NCI-H2227 (cell line): ENCODE measurements at regions not wholly inside any gene's neighbourhood (a gene's known extent, or its start where the extent isn't known, plus 50 kb on each side); places are given as distances from the start of the nearest gene placed in this dataset.

Experiments used
- DNase-seq: peaks from one replicate; lab custom pipeline; 2025; ENCODE audit not compliant: unreplicated experiment; lab: John Stamatoyannopoulos, UW

- no peak for DNase-seq
Measured at GRCh38 chr3:86733257-86733656, 257.7 kb downstream of the VGLL3 start.

DNA sequence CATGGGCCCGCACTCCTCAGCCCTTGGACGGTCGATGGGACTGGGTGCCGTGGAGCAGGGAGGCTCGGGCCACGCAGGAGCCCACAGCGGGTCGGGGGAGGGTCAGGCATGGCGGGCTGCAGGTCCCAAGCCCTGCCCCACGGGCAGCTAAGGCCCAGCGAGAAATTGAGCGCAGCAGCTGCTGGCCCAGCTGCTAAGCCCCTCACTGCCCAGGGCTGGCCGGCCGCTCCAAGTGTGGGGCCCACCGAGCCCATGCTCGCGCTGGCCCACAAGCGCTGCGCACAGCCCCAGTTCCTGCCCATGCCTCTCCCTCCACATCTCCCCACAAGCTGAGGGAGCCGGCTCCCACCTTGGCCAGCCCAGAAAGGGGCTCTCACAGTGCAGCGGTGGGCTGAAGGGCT lies 259.4 kb downstream of the VGLL3 start:
- no peak for DNase-seq

GRCh38 chr3:86723433-86723832 lies 267.5 kb downstream of the VGLL3 start:
- DNase-seq = no peak

- peak; percentile 13 for DNase-seq
Measured at GRCh38 chr3:86711634-86712033, 279.3 kb downstream of the VGLL3 start.

GRCh38 chr3:86708893-86709292 lies 282.1 kb downstream of the VGLL3 start:
- DNase-seq = no peak

GRCh38 chr3:86702381-86702958 lies 288.5 kb downstream of the VGLL3 start:
- DNase-seq = no peak

- no peak for DNase-seq
Measured at GRCh38 chr3:86695752-86696151, 295.2 kb downstream of the VGLL3 start.

- no peak for DNase-seq
Measured at GRCh38 chr3:86673991-86674390, 317.0 kb downstream of the VGLL3 start.

DNA sequence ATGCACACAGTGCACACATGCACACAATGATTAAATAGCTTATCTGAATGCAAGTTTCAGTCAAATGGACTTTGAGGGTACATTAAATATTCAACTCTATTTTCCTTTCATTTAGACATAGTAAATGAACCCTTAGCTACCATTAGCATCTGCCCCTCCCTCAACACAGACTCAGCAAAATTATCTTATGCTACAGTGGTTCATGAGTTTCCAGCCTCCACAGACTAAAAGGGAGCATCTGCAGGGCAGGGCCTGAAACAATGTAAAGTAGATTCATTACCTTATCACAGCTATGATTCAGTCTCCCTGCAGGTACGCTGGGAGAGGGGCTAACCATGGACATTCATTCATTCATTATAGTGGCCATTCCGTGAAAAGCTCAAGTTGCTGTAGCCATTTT lies 329.1 kb downstream of the VGLL3 start:
- DNase-seq = no peak

GRCh38 chr3:86658876-86659275 lies 332.1 kb downstream of the VGLL3 start:
- no peak for DNase-seq

DNA sequence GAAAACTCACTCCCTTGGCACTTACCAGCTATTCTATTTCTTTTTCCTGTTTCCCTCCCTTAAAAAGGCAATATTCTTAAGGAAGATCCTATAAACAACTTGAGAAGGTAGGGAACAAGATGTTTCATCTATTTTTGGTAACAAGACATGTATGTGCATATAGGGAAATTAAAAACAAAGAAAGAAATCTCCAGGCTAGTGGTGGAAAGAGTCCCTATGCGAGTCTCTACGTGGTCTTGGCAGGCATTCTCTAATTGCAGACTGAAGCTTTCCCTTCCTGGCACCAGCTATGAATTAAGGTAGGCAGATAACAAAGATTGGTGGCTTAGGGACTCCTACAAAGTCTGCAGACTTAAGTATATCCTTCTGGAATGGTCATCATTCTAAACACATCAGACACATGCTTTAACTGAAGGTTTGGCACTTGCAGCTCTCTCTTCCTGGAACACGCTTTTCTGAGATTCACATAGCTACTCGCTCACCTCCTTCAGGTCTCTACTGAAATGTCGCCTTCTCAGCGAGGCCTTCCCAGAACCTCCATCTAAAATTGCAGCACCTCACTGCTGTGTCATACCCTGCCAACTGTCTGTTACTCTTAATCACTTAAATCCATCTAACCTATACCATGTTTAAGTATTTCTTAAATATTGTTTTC lies 336.0 kb downstream of the VGLL3 start:
- no peak for DNase-seq

DNA sequence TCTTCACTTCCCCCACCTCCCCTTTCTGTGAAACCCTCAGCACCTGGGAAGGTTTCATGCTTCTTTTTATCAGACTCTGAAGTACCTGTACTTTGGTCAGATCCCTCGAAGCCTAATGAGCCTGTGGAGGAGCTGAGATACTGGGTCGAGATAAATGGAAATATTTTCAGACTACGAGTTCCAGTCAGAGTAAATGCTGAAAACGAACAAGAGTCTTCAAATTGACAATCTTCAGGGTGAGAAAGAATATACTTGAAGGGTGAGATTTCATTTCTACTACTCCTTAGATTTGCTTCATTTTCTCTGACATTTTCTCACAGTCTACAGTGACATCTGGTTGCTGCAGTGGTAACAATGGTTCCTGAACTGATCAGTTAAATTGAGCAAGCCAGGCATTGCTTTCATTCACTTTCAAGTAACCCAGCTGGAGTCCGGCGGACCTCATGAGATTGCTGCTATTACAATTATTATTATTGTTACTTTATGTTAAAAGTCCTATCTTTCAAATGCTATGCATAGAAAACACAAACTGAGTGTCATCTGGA lies 337.2 kb downstream of the VGLL3 start:
- DNase-seq = peak; percentile 38

DNA sequence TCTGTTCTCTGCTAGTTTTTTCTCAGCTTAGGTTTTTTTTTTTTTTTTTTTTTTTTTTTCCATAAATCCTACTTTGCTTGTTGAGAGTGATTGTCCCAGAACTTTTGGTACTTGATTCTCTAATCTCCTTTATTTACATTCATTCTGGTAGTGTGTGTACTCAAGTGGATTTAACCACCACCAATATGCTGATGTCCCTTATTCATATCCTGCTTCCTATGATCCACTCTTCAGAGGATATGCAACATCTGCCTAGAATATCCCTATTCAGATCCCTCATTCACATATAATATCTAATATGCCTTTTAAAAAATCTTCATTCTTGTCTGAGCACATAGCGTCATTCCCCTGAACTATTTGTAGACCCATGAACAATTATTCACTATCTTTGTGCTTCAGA lies 342.9 kb downstream of the VGLL3 start:
- no peak for DNase-seq

DNA sequence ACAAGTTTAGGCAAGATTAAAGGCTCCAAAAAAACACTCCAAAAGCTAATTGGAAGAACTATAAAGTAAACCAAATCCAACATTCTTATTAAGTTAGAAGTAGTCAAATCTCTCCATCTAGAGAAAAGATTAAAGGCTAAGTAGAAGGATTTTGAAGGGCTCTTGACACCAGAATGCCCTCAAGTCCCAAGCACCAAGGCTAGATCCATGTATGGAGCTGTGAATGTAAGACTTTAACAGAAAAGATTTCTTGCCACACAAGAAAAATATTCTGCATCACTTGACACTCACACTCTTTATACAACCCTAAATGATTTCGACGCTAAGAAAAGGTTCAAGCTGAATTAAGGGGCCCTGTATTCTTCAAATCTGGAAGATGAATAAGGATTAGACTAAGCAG lies 345.2 kb downstream of the VGLL3 start:
- no peak for DNase-seq

DNA sequence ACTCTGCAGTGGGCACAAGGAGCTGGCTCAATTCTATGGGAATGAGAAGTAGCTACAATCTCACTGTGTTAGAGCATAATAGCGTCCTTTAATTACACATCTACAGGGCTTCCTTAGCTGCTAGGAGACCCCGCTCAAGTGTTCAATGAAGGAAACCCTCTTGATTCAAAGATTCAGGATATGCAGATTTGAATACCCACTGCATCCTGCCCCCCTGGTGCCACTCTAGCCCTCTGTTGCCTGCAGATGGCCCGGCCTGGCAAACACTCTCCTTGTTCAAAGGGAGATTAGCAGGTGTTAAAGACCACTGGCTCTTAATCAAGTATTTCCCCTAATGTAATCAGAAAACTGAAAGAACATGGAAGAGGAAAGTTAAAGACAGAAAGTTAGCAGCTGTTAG lies 356.6 kb downstream of the VGLL3 start:
- no peak for DNase-seq

- DNase-seq = no peak
Measured at GRCh38 chr3:86629511-86629910, 361.4 kb downstream of the VGLL3 start.

- no peak for DNase-seq
Measured at GRCh38 chr3:86624192-86624591, 366.8 kb downstream of the VGLL3 start.

DNA sequence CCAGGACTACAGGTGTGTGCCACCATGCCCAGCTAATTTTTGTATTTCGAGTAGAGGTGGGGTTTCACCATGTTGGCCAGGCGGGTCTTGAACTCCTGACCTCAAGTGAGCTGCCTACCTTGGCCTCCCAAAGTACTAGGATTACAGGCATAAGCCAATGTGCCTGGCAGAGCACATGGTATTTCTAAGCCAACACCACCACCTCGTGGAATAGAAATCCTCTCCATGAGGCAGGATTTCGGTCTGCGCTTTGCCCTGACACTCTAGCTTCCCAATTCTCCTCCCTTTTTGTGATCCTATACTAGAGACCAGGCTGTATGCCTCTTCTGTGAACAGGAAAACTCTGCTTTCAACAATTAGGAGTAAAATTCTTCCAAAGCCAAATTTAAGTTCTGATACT lies 372.2 kb downstream of the VGLL3 start:
- no peak for DNase-seq

DNA sequence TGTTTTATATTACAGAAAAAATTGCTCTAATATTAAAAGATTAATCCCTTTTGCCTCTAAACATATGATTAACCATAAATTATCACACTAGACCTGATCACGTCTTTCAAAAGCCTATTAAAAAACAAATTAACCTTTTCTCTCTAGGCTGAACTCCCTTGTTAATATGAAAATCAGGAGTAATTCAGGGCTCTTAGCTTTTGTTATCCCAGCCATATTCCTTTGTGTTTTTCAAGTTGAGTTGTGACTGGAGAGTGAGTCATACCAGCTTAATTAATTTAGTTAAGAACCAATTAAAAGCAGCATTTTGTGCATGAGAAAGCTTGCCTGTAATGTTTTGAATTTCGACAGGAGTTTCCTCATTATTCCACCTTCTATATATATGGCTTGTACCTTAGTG lies 385.8 kb downstream of the VGLL3 start:
- no peak for DNase-seq

GRCh38 chr3:86595696-86596095 lies 395.3 kb downstream of the VGLL3 start:
- no peak for DNase-seq

- no peak for DNase-seq
Measured at GRCh38 chr3:86594838-86595237, 396.1 kb downstream of the VGLL3 start.

GRCh38 chr3:86578071-86578470 lies 412.9 kb downstream of the VGLL3 start:
- no peak for DNase-seq

GRCh38 chr3:86563400-86563970 lies 427.5 kb downstream of the VGLL3 start:
- peak; percentile 58 for DNase-seq
